NCI-H345 treated with DMSO at 0.1 percent for 48 hours (cell line): ENCODE measurements at regions not wholly inside any gene's neighbourhood (a gene's known extent, or its start where the extent isn't known, plus 50 kb on each side); places are given as distances from the start of the nearest gene placed in this dataset.
"Not testable (repeated sequence)": the region's sequence is repeated elsewhere in the genome, so short reads cannot be mapped to it uniquely, and the experiment has no call there.

Experiments used
- DNase-seq: peaks from one replicate; lab custom pipeline; 2025; ENCODE audit not compliant: unreplicated experiment; lab: John Stamatoyannopoulos, UW

DNA sequence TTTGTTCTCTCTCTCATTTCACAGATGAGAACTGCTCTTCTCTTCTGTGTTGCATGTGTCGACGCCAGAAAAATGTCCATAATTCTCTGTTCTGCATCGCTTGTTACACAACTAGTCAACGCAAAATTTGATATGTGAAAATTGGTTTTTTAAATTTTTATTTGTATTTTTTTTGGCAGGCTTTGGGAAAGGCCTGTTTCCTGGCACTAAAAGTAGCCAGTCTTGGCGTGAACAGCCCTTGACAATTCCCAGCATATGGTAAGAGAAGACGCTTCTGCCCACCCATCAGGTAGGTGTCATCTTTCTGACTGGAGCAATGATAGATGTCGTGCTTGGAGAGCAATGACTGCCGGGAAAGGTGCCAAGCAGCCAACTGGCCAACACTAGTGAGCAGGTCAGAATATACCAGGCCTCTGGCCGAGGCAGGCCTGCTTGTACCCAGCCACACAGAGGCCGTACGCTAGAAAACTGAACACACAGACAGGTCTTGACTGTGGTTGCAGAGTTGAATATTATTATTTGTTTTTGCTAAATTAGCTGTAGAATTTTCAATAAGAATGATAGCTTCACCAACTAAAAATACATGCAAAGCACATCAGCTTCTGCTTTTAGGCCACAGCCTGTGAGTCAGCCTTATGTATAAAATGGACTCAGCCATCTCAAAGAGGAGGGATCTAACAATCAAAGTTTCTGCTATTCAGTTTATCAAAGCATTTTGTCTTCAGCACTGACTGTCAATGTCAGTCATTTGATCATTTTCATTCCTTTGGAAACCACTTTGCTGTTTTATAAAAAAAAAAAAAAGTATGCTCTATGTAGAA is 837.5 kb downstream of the MCTP2 start:
- no peak for DNase-seq

DNA sequence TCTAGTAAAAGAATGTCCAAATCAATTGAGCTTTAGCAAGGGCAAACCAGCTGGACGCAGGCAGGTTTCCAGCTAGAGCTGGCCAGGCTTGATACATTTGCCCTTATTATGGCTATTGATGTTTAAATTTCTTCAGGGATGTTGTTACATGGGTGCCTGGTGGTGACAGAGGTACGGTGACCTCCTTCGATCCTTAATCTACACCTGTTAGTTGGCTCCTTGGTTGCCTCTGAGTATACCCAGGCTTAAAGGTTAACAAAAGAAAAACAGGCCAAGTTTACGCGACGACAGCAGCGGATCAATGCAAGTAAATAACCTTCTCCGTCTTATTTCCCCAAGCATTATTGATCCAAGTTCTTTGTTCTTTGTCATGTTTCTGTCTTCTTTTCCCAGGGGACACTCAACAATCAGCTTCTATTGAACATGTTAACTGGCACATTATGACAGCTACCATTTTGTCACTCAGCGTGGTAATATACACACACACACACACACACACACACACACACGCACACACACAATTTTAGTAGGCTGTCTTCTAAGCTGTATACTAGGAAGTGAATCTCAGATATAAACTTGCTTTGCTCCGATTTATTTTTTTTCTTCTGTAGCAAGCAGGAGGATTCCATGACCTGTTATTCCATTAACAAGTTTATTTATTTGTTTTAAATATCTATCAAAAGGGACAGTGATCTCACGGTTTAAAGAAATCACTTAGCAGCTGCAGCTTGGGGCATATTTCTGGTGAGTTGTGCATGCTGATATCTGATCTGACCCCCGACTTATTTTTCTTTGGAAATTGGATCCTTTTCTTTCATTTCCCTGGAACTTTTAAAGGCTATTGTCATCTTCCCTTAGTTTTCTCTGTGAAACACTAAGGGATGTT is 844.7 kb downstream of the MCTP2 start:
- DNase-seq, result no peak

DNA sequence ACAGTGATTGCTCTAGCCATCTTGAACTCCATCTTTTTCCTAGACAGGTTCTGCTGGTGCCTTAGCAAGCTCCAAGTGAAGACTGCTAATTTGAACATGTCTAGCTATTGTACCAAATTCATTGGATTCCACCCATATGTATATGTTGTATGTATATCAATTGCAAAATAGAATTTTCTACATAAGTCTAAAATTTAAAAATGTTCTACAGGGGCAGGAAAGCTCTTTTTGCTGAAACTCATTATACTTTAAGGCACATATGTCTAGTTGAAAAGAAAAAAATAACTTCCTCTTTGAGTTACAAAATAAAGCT is 845.3 kb downstream of the MCTP2 start:
- no peak for DNase-seq

DNA sequence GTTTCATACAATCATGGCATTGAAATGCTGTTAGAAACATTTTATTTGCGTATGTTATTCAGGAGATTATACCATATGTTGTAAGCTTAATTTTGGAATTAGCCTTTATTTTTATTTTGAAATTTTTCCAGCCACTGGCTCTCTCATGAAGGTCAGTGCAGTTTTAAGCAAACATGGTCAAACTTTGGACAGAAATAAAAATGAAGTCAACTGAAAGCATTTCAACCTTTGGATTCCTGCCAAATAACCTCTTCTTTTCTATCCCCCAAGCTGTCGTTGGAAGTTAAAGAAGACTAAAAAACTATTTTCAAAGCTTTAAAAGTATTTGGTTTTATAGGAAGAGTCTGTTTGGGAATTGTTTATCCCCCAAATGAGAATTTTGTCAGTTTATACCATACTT is 846.6 kb downstream of the MCTP2 start:
- no peak for DNase-seq

DNA sequence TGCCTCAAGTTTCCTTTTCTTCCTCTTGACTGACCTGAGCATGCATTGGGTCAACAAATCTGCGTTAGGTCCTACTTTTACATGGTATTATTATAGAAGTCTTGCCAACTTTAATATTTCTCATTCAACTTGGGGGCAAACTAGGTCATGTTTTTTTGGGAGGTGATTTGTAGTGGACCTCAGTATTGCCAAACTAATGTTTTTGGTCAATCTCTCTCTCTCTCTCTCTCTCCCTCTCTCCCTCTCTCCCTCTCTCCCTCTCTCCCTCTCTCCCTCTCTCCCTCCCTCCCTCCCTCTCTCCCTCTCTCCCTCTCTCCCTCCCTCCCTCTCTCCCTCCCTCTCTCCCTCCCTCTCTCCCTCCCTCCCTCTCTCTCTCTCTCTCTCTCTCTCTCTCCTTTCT is 848.9 kb downstream of the MCTP2 start:
- DNase-seq, result not testable (repeated sequence)

DNA sequence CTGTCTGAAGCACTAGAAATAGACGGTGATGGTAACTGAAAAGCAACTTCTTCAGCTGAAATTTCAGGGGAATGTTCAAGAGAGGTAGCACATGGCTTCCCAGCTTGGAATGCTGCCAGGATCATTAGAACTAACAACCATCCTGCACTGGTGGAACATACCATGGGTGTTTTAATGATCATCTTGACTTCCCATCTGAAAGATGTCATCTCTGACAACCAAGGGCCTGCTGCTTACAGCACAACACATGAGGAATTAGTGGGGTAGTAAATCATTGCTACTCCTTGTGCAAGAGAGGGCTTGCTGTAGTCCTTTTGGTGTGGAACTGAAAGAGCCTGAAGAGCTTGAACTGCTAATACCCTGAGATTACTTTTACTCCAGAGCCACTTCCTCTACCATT is 853.7 kb downstream of the MCTP2 start:
- DNase-seq, result no peak

DNA sequence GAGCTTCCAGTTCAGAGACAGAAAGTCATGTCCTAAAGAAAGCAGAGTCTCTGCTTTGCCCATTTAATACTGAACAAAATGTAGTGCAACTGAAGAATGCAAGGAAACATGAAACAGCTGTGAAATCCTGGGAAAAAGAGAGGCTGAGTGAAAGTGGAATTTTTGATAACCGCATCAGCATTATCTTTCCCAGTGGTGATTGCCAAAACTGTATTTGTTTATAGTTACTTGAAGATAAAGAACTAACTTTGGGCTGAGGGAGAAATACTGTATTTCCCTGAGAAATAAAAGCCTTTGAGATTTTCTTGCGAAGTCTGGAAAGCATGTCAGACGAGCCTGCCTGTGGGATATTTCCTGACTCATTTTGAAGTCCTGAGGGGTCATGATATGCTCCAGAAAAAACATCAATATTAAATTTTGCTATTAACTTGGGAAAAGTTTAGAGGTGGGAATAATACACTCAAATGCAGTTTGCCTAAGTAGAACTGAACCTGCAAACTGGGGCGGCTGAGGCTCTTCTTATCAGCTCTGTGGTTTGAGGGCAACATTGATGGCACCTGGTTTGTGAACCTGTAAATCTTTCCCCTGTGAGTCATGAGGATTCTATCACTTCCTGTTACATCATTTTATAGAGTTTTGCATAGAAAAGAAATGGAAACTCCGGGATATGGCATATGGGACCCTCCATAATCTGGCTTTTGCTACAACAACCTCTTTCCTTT is 855.3 kb downstream of the MCTP2 start:
- no peak for DNase-seq

DNA sequence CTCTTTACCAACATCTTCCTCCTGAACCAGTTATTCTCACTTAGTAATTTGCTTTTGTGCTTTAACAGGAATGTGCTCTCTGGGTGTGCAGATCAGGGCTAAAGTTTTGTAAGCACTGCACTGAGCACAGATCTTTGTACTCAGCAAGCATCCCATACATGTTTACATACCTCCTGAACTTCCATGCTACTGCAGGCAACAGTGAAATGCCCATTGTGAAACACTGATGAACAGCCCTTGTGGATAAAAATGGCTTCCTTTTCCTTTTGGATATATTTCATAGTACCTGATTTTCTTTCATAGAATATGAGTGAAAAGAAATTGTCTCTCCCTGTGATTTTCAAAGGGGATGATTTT is 855.9 kb downstream of the MCTP2 start:
- DNase-seq, result no peak

DNA sequence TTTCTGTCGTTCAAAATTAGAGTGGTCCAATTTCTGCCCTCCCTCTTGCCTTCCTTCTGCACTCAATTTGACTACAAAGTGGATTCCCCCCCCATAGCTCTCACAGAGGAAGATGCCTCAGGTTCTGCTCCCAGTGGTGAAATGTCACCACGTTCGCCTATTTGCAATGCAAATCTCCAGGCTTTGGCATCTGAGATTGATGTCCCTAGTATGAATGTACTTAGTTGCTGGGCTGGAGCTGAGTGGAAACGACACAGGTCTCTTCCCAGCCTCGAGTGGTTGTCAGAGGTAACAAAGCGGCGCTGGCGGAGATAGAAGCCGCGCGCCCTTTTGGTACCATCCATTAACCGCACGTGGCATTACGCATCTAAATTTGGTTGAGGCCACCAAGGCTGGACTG is 860.1 kb downstream of the MCTP2 start:
- DNase-seq, result no peak

DNA sequence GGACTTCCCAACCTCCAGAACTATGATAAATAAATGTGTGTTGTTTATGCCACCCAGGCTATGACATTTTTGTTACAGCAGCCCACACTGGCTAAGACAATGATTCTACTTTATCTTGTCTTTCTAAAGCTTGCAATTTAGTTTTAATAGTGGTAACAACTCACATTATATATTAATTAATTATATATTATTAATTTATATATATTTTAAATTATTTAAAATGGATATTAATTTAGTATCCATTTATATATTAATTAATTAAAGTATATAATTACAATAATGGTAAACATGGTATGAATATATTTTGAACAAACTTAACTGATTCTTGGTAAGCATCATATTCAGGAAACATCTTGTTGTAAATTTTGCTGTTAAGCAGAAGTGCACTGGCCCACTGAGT is 863.9 kb downstream of the MCTP2 start:
- no peak for DNase-seq

DNA sequence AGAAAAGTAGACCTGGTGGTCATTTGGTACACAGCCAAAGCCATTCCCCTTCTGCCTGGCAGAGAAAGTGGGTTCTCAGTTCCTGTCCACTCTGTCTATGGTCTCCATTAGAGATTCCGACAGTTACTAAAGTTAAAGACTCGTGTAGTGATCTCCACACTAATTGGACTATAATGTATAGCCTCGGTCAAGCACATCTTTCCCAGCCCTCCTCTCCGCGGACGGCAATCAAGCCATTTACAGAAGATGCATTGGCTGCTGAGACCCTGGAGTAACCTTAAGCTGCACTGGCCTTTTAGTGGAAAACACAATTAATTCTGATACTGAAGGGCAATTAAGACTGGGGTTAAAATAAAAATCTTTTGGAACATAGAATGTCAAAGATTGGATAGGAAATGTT is 865.3 kb downstream of the MCTP2 start:
- DNase-seq, result no peak

DNA sequence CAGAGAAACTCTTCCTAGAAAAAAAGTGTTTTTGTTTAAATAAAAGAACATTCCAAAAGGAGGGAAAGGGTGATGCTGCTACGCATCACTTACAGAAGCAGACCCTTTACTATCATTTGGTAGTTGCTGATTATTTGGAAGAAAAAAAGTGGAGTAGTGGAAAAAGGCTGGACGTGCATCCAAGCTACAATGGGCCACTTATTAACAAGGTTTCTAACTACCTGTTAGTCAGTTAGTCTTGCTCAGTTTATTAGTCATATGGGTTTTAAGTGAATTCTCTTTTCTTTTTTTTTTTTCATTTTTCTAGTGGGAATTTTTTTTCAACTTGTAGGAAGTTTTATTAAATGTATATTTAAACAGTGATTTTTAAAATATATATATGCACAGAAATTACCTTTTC is 866.0 kb downstream of the MCTP2 start:
- DNase-seq, result no peak

DNA sequence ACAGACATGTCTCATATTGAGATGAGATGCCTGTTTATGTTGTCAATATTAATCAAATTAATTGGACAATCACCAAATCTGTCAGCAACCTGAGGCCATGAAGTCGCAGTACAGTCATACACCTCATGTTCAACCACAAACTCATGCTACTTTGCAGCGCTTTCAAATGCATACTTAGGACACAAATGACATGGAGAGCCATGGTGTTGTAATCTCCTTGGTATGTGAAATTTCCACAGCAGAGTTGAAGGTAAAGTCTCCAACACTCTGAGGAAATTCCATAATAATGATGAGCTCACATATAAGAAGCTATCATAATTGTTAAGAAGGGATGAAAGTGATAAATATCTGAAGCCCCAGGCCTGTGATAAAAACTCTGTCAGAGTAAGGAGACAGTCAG is 873.9 kb downstream of the MCTP2 start:
- DNase-seq, result no peak

DNA sequence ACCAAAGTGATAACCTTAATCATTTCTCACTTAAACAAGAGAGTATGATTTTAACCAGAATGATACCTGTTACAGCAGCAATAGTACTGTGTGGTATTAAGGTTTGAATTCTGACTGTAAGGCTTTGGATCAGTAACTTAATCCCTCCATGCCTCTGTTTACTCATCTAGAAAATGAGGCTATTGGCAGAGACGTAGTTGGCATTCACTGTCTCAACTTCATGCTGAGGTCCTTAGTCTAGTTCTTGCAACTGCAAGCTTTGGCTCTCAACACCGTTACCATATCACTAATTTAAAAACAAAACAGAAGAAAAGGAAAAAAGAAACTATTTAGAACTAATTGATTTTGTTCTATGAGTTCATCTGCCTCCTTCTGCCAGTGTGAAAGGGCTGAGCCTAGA is 875.4 kb downstream of the MCTP2 start:
- no peak for DNase-seq

DNA sequence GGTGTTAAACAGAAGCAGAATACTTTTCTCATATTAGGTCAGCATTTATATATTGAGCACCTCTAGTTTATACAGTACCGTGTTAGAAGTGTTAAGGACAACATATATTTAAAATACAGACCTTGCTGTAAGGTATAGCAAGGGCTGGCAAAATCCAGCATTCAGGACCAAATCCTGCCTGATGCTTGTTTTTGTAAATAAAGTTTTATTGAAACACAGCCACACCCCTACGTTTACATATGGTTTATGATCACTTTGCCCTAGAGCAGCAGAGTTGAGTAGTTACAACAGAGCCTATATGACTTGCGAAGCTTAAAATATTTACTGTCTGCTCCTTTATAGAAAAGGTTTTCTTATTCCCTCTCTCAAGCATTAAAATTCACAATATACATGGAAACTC is 877.3 kb downstream of the MCTP2 start:
- no peak for DNase-seq

DNA sequence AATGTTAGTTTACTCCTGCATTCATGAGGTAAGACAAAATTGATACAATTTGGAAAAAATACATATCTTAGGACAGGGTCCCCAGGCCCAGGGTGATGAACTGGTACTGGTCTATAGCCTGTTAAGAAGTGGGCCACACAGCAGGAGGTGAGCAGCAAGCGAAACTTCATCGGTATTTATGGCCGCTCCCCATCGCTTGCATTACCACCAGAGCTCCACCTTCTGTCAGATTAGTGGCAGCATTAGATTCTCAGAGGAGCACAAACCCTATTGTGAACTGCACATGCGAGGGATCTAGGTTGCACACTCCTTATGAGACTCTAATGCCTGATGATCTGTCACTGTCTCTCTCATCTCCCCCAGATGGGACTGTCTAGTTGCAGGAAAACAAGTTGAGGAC is 880.6 kb downstream of the MCTP2 start:
- DNase-seq, result no peak

DNA sequence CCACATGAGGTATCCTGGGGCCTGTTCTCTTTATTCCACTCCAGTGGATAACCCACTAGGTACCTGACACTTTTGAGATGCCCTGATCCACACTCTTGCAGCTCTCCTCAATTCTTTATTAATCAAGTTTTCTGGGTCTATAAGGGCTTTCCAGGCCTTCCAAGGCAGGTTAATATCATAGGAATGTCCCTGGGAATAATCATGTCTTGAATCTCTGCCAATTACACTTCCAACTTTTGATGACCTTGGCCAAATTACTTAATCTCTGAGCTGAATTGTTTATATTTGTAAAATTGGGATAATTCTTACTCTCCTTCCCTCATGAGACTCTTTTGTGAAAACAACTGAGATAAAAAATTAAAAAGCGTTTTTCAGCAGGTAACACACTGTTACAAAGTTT is 881.7 kb downstream of the MCTP2 start:
- DNase-seq, result no peak

DNA sequence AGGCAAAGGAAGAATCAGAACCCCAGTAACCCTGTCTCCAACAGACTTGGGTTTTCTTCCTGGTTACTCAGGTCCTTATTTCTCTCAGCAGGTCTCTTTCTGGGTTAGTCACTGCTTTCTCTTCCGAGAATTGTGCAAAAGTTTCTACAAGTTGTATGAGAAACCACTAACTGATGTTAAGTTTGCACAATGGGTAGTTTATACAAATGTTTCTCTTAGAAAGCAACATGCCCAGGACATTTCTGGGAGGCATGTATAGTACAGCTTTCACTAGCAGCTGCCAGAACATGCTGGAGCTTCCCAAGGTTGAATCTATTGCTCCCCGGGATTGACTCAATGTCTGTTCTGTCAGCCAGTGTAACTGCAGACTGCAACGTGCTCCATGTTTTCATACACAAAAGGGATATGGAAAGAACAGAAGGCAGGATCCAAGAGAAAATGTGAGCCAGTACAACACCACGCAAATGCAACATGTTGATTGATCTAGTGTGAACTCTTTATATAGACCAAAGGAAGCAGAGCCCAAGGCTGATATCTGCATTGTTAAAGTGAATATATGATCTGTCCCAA is 887.8 kb downstream of the MCTP2 start:
- no peak for DNase-seq

DNA sequence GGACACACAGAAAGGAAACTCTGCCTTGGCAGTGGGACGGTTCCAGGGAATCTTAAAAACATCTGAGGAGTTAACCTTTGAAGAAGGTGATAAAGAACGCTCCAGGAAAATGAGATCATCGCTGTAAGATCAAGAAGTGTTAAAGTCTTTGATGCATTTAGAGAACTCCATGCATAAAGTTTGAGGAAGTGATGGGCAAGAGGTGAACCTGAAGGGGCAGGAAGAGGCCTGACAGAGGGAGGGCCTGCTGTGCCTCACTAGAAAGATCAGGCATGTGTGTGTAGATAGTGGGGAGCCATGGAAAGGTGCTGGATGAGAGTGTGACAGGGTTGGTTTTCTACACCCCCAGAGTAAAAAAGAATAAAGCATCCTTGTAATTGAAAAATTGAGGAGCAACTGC is 889.2 kb downstream of the MCTP2 start:
- DNase-seq, result no peak

DNA sequence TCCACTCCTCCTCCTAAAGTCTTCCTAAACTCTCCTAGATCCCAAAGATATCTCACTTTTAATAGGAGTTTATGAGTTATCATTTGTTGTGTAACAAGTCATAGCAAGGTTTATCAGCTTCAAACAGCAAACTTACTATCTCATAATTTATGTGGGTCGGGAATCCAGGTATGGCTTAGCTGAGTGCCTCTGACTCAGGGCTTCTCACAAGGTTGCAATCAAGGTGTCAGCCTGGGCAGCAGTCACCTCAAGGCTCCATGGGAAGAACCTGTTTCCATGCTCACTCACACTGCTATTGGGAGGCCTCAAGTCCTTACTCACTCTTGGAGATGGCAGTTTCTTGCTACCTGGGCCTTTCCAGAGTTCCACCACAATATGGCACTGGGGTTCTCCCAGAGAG is 889.8 kb downstream of the MCTP2 start:
- no peak for DNase-seq

DNA sequence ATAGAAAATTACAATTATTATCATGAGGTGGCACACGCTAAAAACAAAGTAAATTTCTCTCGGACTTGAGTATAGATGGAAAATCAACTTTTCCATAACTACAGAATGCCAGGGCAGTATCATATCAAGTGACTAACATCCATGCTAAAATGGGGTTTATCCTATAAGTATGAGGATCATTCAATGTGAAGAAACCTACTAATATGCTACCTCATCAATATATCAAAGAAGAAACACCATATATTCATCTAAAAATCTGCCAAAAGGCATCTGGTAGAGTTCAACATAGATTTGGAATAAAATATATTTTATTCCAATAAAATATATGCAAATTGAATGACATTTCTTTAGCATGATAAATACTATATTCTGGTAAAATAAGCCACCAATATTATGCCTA is 894.4 kb downstream of the MCTP2 start:
- no peak for DNase-seq

DNA sequence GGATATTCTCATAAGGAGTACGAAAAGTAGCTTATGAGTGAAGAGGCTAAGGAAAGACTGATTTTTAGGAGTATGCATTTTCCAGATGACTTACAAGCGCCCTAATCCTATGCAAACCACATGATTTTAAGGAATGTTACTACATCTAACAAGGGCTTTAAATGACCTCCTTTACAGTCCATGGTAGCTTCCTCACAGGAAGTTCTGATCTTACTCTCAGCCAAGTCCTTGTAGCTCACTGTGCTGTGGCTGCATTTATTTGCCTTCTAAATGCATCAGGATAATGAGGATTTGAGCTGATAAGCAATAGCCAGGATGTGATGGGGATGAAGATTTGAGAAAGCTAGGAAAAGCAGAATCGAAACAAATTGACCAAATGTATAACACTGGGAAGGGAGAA is 896.0 kb downstream of the MCTP2 start:
- DNase-seq, result no peak
